ENCODE measurements at regions not wholly inside any gene's neighbourhood (a gene's known extent, or its start where the extent isn't known, plus 50 kb on each side); places are given as distances from the start of the nearest gene placed in this dataset.

GRCh38 chrX:145620666-145621065 is 197.0 kb upstream of the SLITRK2 start:
- Histone ChIP-seq H3K23ac (ENCODE audit: low read length in 2 of 2) (no peak overlapping the region), H3K18ac (ENCODE audit: low read depth in 1 of 2, low read length in 2 of 2) (no peak overlapping the region), H3K14ac (ENCODE audit: low read length in 2 of 2) (no peak overlapping the region), H2BK12ac (ENCODE audit: low read length in 2 of 2) (no peak overlapping the region), H3K4me1 (ENCODE audit: control insufficient read depth, insufficient read depth, low read depth, low read length) (no peaks in the 10 kb centered on the region), H3K4me3 (ENCODE audit: insufficient read depth in 1 of 2, low read depth in 1 of 2, low read length in 2 of 2) (no peak overlapping the region), H2BK15ac (ENCODE audit: low read depth, poor library complexity, severe bottlenecking) (no peak overlapping the region), H3K4ac (ENCODE audit: low read depth in 1 of 2, low read length in 2 of 2) (no peak overlapping the region), H3K27me3 (ENCODE audit: control insufficient read depth in 1 of 2, insufficient read depth in 1 of 2, low read length in 2 of 2) (no peaks in the 10 kb centered on the region), H2AK5ac (ENCODE audit: low read length, severe bottlenecking) (no peak overlapping the region), H2BK120ac (ENCODE audit: low read depth, low read length) (no peak overlapping the region), H2BK5ac (ENCODE audit: low read depth, low read length, poor library complexity, severe bottlenecking) (no peak overlapping the region), H4K91ac (ENCODE audit: low read length) (no peak overlapping the region), H4K8ac (ENCODE audit: low read length) (no peak overlapping the region), H3K36me3 (ENCODE audit: control insufficient read depth in 1 of 2, insufficient read depth in 2 of 2, low read depth in 1 of 2, low read length in 2 of 2) (no peaks in the 10 kb centered on the region), H3K27ac (ENCODE audit: low read length, poor library complexity, severe bottlenecking) (no peak overlapping the region), H2AFZ (ENCODE audit: low read depth, low read length) (no peak overlapping the region), H3K9me3 (ENCODE audit: control insufficient read depth, low read length) (no peaks in the 10 kb centered on the region), H3K9ac (ENCODE audit: low read length) (no peak overlapping the region), H3K4me2 (ENCODE audit: low read length, poor library complexity, severe bottlenecking) (no peak overlapping the region), H3K79me1 (replicated peaks; ENCODE audit: low read length, poor library complexity, severe bottlenecking) (no peaks in the 10 kb centered on the region)
- 71% methylated on average over 1 of the region's 1 CpG for WGBS
- no peak for DNase-seq

- Histone ChIP-seq H3K4ac (ENCODE audit: low read depth in 1 of 2, low read length in 2 of 2) (no peak overlapping the region), H2BK5ac (ENCODE audit: low read depth, low read length, poor library complexity, severe bottlenecking) (no peak overlapping the region), H3K9ac (ENCODE audit: low read length) (no peak overlapping the region), H2AK5ac (ENCODE audit: low read length, severe bottlenecking) (no peak overlapping the region), H3K14ac (ENCODE audit: low read length in 2 of 2) (no peak overlapping the region), H3K79me1 (replicated peaks; ENCODE audit: low read length, poor library complexity, severe bottlenecking) (no peaks in the 10 kb centered on the region), H2BK12ac (ENCODE audit: low read length in 2 of 2) (no peak overlapping the region), H3K9me3 (ENCODE audit: control insufficient read depth, low read length) (no peaks in the 10 kb centered on the region), H4K8ac (ENCODE audit: low read length) (no peak overlapping the region), H3K4me1 (ENCODE audit: control insufficient read depth, insufficient read depth, low read depth, low read length) (no peaks in the 10 kb centered on the region), H2BK15ac (ENCODE audit: low read depth, poor library complexity, severe bottlenecking) (no peak overlapping the region), H3K18ac (ENCODE audit: low read depth in 1 of 2, low read length in 2 of 2) (no peak overlapping the region), H4K91ac (ENCODE audit: low read length) (no peak overlapping the region), H2BK120ac (ENCODE audit: low read depth, low read length) (no peak overlapping the region), H3K27me3 (ENCODE audit: control insufficient read depth in 1 of 2, insufficient read depth in 1 of 2, low read length in 2 of 2) (no peaks in the 10 kb centered on the region), H3K23ac (ENCODE audit: low read length in 2 of 2) (no peak overlapping the region), H3K27ac (ENCODE audit: low read length, poor library complexity, severe bottlenecking) (no peak overlapping the region), H3K36me3 (ENCODE audit: control insufficient read depth in 1 of 2, insufficient read depth in 2 of 2, low read depth in 1 of 2, low read length in 2 of 2) (no peaks in the 10 kb centered on the region), H2AFZ (ENCODE audit: low read depth, low read length) (no peak overlapping the region), H3K4me2 (ENCODE audit: low read length, poor library complexity, severe bottlenecking) (no peak overlapping the region), H3K4me3 (ENCODE audit: insufficient read depth in 1 of 2, low read depth in 1 of 2, low read length in 2 of 2) (no peak overlapping the region)
- DNase-seq, result no peak
- no CpG with 5 or more reads among the region's 1 CpG for WGBS
These were observed 194.2 kb upstream of the SLITRK2 start for GRCh38 chrX:145623453-145623852.

- no peak overlapping the region for H2BK12ac ChIP-seq (ENCODE audit: low read length in 2 of 2)
These were observed 187.5 kb upstream of the SLITRK2 start for GRCh38 chrX:145630081-145630480.

DNA sequence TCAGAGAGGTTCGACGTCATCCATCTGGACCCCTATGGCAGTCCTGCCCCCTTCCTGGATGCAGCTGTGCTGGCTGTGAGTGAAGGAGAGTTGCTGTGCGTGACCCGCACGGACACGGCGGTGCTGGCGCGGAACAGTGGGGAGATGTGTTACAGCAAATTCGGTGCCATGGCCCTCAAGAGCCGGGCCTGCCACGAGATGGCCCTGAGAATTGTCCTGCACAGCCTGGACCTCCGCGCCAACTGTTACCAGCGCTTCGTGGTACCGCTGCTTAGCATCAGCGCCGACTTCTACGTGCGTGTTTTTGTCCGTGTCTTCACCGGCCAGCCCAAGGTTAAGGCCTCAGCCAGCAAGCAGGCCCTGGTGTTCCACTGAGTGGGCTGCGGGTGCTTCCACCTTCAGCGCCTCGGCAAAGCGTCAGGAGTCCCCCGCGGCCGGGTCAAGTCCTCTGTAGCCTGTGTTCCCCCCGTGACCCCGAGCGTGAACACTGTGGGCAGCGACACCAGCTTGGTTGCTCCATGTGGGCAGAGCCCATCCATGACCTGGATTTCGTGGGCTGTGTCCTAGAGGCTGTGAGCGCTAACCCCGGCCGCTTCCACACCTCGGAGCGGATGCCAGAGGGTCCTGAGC is 186.7 kb upstream of the SLITRK2 start:
- H3K4me2 ChIP-seq (ENCODE audit: low read length, poor library complexity, severe bottlenecking), result no peak overlapping the region
- H2AK5ac ChIP-seq (ENCODE audit: low read length, severe bottlenecking), result no peak overlapping the region
- no peak overlapping the region for H3K14ac ChIP-seq (ENCODE audit: low read length in 2 of 2)
- H3K9me3 ChIP-seq (ENCODE audit: control insufficient read depth, low read length), result peaks cover 5% of the 10 kb centered on the region
- no peak overlapping the region for H3K9ac ChIP-seq (ENCODE audit: low read length)
- no peak overlapping the region for H3K23ac ChIP-seq (ENCODE audit: low read length in 2 of 2)
- no peak overlapping the region for H3K4ac ChIP-seq (ENCODE audit: low read depth in 1 of 2, low read length in 2 of 2)
- no peak overlapping the region for H2BK5ac ChIP-seq (ENCODE audit: low read depth, low read length, poor library complexity, severe bottlenecking)
- H4K91ac ChIP-seq (ENCODE audit: low read length), result no peak overlapping the region
- H3K18ac ChIP-seq (ENCODE audit: low read depth in 1 of 2, low read length in 2 of 2), result no peak overlapping the region
- no peak for DNase-seq
- H2AFZ ChIP-seq (ENCODE audit: low read depth, low read length), result no peak overlapping the region
- H3K4me3 ChIP-seq (ENCODE audit: insufficient read depth in 1 of 2, low read depth in 1 of 2, low read length in 2 of 2), result no peak overlapping the region
- no peak overlapping the region for H2BK120ac ChIP-seq (ENCODE audit: low read depth, low read length)
- H4K8ac ChIP-seq (ENCODE audit: low read length), result no peak overlapping the region
- H3K27ac ChIP-seq (ENCODE audit: low read length, poor library complexity, severe bottlenecking), result no peak overlapping the region
- H3K79me1 ChIP-seq (replicated peaks; ENCODE audit: low read length, poor library complexity, severe bottlenecking), result no peaks in the 10 kb centered on the region
- H2BK15ac ChIP-seq (ENCODE audit: low read depth, poor library complexity, severe bottlenecking), result no peak overlapping the region
- H3K4me1 ChIP-seq (ENCODE audit: control insufficient read depth, insufficient read depth, low read depth, low read length), result no peaks in the 10 kb centered on the region
- H3K27me3 ChIP-seq (ENCODE audit: control insufficient read depth in 1 of 2, insufficient read depth in 1 of 2, low read length in 2 of 2), result no peaks in the 10 kb centered on the region
- H3K36me3 ChIP-seq (ENCODE audit: control insufficient read depth in 1 of 2, insufficient read depth in 2 of 2, low read depth in 1 of 2, low read length in 2 of 2), result no peaks in the 10 kb centered on the region
- 92% methylated on average over 37 of the region's 40 CpGs for WGBS
- H2BK12ac ChIP-seq (ENCODE audit: low read length in 2 of 2), result no peak overlapping the region

More at GRCh38 chrX:145630081-145630480, 187.5 kb upstream of the SLITRK2 start:
- H3K4me3 ChIP-seq (ENCODE audit: insufficient read depth in 1 of 2, low read depth in 1 of 2, low read length in 2 of 2), result no peak overlapping the region
- H3K9ac ChIP-seq (ENCODE audit: low read length), result no peak overlapping the region
- DNase-seq, result no peak
- no peak overlapping the region for H3K4ac ChIP-seq (ENCODE audit: low read depth in 1 of 2, low read length in 2 of 2)
- H2BK15ac ChIP-seq (ENCODE audit: low read depth, poor library complexity, severe bottlenecking), result no peak overlapping the region
- H3K9me3 ChIP-seq (ENCODE audit: control insufficient read depth, low read length), result peaks cover 5% of the 10 kb centered on the region
- no peak overlapping the region for H2AK5ac ChIP-seq (ENCODE audit: low read length, severe bottlenecking)
- no peak overlapping the region for H4K91ac ChIP-seq (ENCODE audit: low read length)
- H3K4me2 ChIP-seq (ENCODE audit: low read length, poor library complexity, severe bottlenecking), result no peak overlapping the region
- H3K27ac ChIP-seq (ENCODE audit: low read length, poor library complexity, severe bottlenecking), result no peak overlapping the region
- H3K36me3 ChIP-seq (ENCODE audit: control insufficient read depth in 1 of 2, insufficient read depth in 2 of 2, low read depth in 1 of 2, low read length in 2 of 2), result no peaks in the 10 kb centered on the region
- no peaks in the 10 kb centered on the region for H3K79me1 ChIP-seq (replicated peaks; ENCODE audit: low read length, poor library complexity, severe bottlenecking)
- no peak overlapping the region for H3K18ac ChIP-seq (ENCODE audit: low read depth in 1 of 2, low read length in 2 of 2)
- no peaks in the 10 kb centered on the region for H3K27me3 ChIP-seq (ENCODE audit: control insufficient read depth in 1 of 2, insufficient read depth in 1 of 2, low read length in 2 of 2)
- no peak overlapping the region for H2AFZ ChIP-seq (ENCODE audit: low read depth, low read length)
- no peak overlapping the region for H3K14ac ChIP-seq (ENCODE audit: low read length in 2 of 2)
- H3K4me1 ChIP-seq (ENCODE audit: control insufficient read depth, insufficient read depth, low read depth, low read length), result no peaks in the 10 kb centered on the region
- H2BK120ac ChIP-seq (ENCODE audit: low read depth, low read length), result no peak overlapping the region
- 91% methylated on average over 21 of the region's 21 CpGs for WGBS
- no peak overlapping the region for H3K23ac ChIP-seq (ENCODE audit: low read length in 2 of 2)
- no peak overlapping the region for H4K8ac ChIP-seq (ENCODE audit: low read length)
- no peak overlapping the region for H2BK5ac ChIP-seq (ENCODE audit: low read depth, low read length, poor library complexity, severe bottlenecking)
